Stomach (tissue), 8 donors: ENCODE measurements at regions not wholly inside any gene's neighbourhood (a gene's known extent, or its start where the extent isn't known, plus 50 kb on each side); places are given as distances from the start of the nearest gene placed in this dataset.

Source experiments
- DNase-seq, 2 donors: peaks; one replicate each; pipeline versions ENCODE4 v3.0.0 to v3.0.0-alpha.2; 2013 to 2019
- H3K27ac ChIP-seq, 5 donors: fragments of 200-600 bp in 4 of 5; sonication (generic) in 4 of 5; one replicate each; pipeline ENCODE4 v1.5.1; 2013 to 2019; ENCODE audit warnings: mild to moderate bottlenecking in 1 of 5, moderate library complexity in 1 of 5
- H3K27me3 ChIP-seq, 3 donors: fragments of 200-600 bp; sonication (generic); one replicate each; pipeline ENCODE4 v1.5.1; 2017 to 2019; ENCODE audit warnings: mixed run types in 1 of 3
- H3K36me3 ChIP-seq, 4 donors: fragments of 200-600 bp; sonication (generic); 1 replicate in 3 of 4; 2 replicates in 1 of 4; pipeline ENCODE4 v1.5.1; 2016 to 2019
- H3K4me1 ChIP-seq, 4 donors: fragments of 200-600 bp; sonication (generic); one replicate each; pipeline ENCODE4 v1.5.1; 2016 to 2019
- H3K4me3 ChIP-seq, 4 donors: fragments of 200-600 bp; sonication (generic) in 3 of 4; one replicate each; pipeline ENCODE4 v1.5.1; 2016 to 2019; ENCODE audit warnings: mild to moderate bottlenecking in 1 of 4
- H3K9me3 ChIP-seq, 4 donors: fragments of 200-600 bp; sonication (generic); one replicate each; pipeline ENCODE4 v1.5.1; 2016 to 2019
- CTCF ChIP-seq, 7 experiments: fragments of 450-650 bp in 4 of 7; fragments of 200-600 bp in 3 of 7; sonication (generic) in 3 of 7; IDR thresholded peaks; one replicate each; pipeline ENCODE4 v1.5.1; 2016 to 2019; ENCODE audit warnings: antibody characterized with exemption in 7 of 7, control low read depth in 2 of 7, mild to moderate bottlenecking in 1 of 7
- EP300 ChIP-seq: sonication (generic); formaldehyde crosslinking; IDR thresholded peaks from one replicate; pipeline ENCODE4 v1.6.1; 2017; ENCODE audit warnings: antibody characterized with exemption
- POLR2A ChIP-seq, 4 donors: fragments of 450-650 bp; IDR thresholded peaks; one replicate each; pipeline ENCODE4 v1.6.1; 2016; ENCODE audit warnings: antibody characterized with exemption in 4 of 4, control low read depth in 2 of 4, mild to moderate bottlenecking in 1 of 4, moderate library complexity in 1 of 4
- POLR2AphosphoS5 ChIP-seq, 3 donors: sonication (generic); formaldehyde crosslinking; IDR thresholded peaks; one replicate each; pipeline ENCODE4 v1.6.1; 2016; ENCODE audit warnings: antibody characterized with exemption in 3 of 3
- WGBS, 5 donors: extraction: QIAGEN DNeasy Blood & Tissue Kit in 3 of 5; methylation state at CpG; one replicate each; pipeline versions ENCODE4 v1.1.5 to v1.1.7; 2013 to 2018; 5-methylcytosine and 5-hydroxymethylcytosine counted together
- intact Hi-C: fragments of 100-400 bp; cut with DNase I; formaldehyde crosslinking; loops from one replicate; pipeline ENCODE4 v1.15.1; 2023; ENCODE audit warnings: low total_unique reads
- donor health status: healthy with polysubstance abuse.
- donor health status: Bipolar disorder and iron deficiency.
- donor health status: healthy.

GRCh38 chr16:49921106-49921505 lies 65.2 kb upstream of the ZNF423 start:
- Histone ChIP-seq H3K36me3 (no peaks in the 10 kb centered on the region), H3K9me3 (no peaks in the 10 kb centered on the region), H3K4me3 (no peak overlapping the region), H3K4me1 (no peaks in the 10 kb centered on the region), H3K27me3 (peaks cover 0 to 13% (median 0%) of the 10 kb centered on the region in 3 donors), H3K27ac (no peak overlapping the region)
- DNase-seq = no peak
- WGBS, 5 donors = 90 to 98% (median 92%) methylated on average over 8 of the region's 8 CpGs
- TF ChIP-seq EP300 = no peak
- TF ChIP-seq POLR2AphosphoS5 (IDR thresholded peaks at IDR 0.05) = no peak
- no peak for TF ChIP-seq CTCF (IDR thresholded peaks at IDR 0.05)
- no peak for TF ChIP-seq POLR2A (IDR thresholded peaks at IDR 0.05)
- intact Hi-C loops = loop anchor here (5.0 kb wide), 1 partner anchor 509 kb away; no protein-coding TSS in a partner anchor

- peak; percentile 62 to 90 for DNase-seq
- Histone ChIP-seq H3K4me1 (no peaks in the 10 kb centered on the region), H3K27me3 (peaks cover 0 to 13% (median 0%) of the 10 kb centered on the region in 3 donors), H3K9me3 (no peaks in the 10 kb centered on the region), H3K36me3 (no peaks in the 10 kb centered on the region), H3K4me3 (no peak overlapping the region), H3K27ac (no peak overlapping the region)
- 26 to 60% (median 31%) methylated on average over 3 to 6 of the region's 6 CpGs for WGBS, 5 donors
- intact Hi-C loops = loop anchor here (5.0 kb wide), 1 partner anchor 510 kb away; no protein-coding TSS in a partner anchor
- TF ChIP-seq EP300 (no peak), CTCF (IDR thresholded peaks at IDR 0.05) (peak in 5 of 7 experiments; percentile 32 to 57 (median 41))
Observed at GRCh38 chr16:49921791-49922456, 66.0 kb upstream of the ZNF423 start.

GRCh38 chr16:49923411-49923810 lies 67.5 kb upstream of the ZNF423 start:
- H3K4me1 ChIP-seq = no peaks in the 10 kb centered on the region
- TF ChIP-seq EP300 (no peak), POLR2AphosphoS5 (IDR thresholded peaks at IDR 0.05) (no peak), CTCF (IDR thresholded peaks at IDR 0.05) (no peak), POLR2A (IDR thresholded peaks at IDR 0.05) (no peak)
- 82 to 88% (median 86%) methylated on average over 11 to 12 of the region's 12 CpGs for WGBS, 5 donors
- H3K27me3 ChIP-seq = peaks cover 0 to 13% (median 0%) of the 10 kb centered on the region in 3 donors
- intact Hi-C loops = loop anchor here (5.0 kb wide), 1 partner anchor 511 kb away; no protein-coding TSS in a partner anchor
- no peak overlapping the region for H3K27ac ChIP-seq
- DNase-seq = no peak
- no peak overlapping the region for H3K4me3 ChIP-seq
- no peaks in the 10 kb centered on the region for H3K36me3 ChIP-seq
- H3K9me3 ChIP-seq = no peaks in the 10 kb centered on the region

- Histone ChIP-seq H3K4me1 (no peaks in the 10 kb centered on the region), H3K4me3 (no peak overlapping the region), H3K36me3 (no peaks in the 10 kb centered on the region), H3K27me3 (peaks cover 0 to 13% (median 0%) of the 10 kb centered on the region in 3 donors), H3K27ac (no peak overlapping the region), H3K9me3 (no peaks in the 10 kb centered on the region)
- TF ChIP-seq POLR2A (IDR thresholded peaks at IDR 0.05) = no peak
- no peak for TF ChIP-seq EP300
- no peak for TF ChIP-seq POLR2AphosphoS5 (IDR thresholded peaks at IDR 0.05)
- no peak for TF ChIP-seq CTCF (IDR thresholded peaks at IDR 0.05)
- no peak for DNase-seq
- 85 to 92% (median 88%) methylated on average over 6 to 7 of the region's 7 CpGs for WGBS, 5 donors
- intact Hi-C loops = loop anchor here (5.0 kb wide), 1 partner anchor 512 kb away; no protein-coding TSS in a partner anchor
Observed at GRCh38 chr16:49924078-49924477, 68.2 kb upstream of the ZNF423 start.
